Activated CD8-positive, alpha-beta memory T cell treated with anti-CD3 and anti-CD28 coated beads for 4 hours (primary cell): ENCODE measurements at regions not wholly inside any gene's neighbourhood (a gene's known extent, or its start where the extent isn't known, plus 50 kb on each side); places are given as distances from the start of the nearest gene placed in this dataset.

Source experiments
- DNase-seq, 2 donors: peaks; one replicate each; pipeline ENCODE4 v3.0.0-alpha.2; 2020; ENCODE audit warnings: low read depth in 2 of 2

DNA sequence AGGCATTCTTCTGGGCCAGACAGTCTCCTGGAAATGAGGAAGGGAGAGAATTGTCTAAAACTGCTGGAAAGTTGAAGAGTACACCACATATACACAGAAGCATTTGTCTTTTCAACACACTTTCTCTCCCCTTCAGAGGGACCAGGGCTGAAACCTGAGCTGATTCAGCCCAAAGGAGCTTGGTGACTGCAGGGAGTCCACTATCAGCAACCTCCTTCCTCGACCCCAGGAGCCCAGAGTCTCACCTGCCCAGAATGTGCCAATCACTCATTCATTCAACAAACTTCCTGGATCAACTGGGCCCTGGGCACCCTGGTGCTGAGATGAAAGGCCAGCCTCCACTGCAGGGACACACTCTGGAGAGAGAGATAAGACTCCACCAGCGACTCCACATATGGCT, 128.9 kb upstream of the VSTM2B start:
- no peak for DNase-seq

DNA sequence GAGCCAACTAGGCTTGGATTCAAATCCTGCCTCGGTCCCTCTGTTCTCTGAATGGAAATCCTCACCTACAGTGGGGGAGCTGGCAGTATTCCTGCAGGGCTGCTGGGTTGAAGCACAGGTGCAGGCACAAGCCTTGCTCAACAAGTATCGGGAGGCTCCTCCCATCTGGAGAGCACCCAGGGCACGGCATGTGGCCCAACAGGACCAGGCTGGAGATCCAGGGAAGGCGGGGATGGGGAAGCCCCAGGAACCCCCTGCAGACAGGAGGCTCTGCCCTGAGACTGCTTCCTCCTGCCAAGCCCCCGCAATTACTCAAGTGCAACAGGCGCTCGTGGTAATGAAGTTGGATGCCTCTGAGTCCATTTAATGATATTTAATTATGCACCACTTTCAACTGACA, 128.0 kb upstream of the VSTM2B start:
- DNase-seq: no peak

DNA sequence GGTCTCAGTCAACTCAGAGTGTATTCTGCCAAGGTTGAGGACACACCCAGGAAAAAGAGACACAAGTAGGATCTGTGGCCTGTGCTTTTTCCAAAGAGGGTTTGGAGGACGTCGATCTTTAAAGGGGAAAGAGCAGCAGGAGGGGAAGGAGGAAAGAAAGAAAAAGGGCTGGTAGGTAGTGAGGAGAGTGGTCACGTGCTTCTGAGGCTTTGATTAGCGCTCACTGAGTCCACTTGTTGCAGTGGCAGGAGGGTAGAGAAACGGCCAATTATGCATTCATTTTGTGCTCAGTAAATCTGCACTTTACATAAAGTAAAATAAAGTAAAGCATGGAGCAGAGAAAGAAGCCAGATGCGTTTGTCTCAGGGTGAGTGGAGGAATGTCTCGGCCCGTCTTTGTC, 126.0 kb upstream of the VSTM2B start:
- no peak for DNase-seq

DNA sequence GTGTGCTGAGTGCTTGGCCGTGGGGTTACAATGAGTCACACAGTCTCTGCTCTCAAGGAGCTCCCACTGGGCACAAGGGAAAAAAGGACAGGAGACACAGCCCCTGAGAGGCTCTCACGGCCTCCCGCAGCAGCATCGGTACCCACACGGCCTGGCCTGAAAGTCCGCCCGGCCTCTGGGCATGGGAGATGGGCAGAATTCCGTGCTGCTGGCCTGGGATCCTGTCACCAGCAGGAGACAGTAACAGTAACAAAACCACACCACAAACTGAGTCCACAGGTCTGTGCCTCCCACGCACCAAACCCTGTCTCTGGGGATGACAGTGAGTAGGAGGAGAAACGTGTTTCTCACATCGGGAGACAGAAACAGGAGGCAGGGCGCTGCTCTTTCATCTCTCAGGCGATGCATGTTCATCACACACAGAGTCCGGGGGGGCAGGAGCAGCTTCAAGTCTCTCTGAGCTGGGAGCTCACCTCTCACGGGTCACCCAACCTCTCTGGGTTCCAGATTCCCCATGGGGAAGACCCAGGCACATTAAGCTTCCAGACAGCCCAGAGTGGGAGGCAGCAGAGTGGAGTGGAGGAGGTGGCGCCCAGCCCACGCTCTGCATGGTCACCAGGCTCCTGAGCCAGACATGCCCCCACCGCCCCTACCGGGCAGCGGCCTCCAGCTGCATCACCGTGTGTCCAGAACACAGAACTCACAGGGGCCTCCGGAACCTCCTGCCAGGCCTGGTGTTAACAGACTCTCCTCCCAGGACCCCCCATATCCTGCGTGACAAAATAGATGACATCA, 124.7 kb upstream of the VSTM2B start:
- DNase-seq: no peak

DNA sequence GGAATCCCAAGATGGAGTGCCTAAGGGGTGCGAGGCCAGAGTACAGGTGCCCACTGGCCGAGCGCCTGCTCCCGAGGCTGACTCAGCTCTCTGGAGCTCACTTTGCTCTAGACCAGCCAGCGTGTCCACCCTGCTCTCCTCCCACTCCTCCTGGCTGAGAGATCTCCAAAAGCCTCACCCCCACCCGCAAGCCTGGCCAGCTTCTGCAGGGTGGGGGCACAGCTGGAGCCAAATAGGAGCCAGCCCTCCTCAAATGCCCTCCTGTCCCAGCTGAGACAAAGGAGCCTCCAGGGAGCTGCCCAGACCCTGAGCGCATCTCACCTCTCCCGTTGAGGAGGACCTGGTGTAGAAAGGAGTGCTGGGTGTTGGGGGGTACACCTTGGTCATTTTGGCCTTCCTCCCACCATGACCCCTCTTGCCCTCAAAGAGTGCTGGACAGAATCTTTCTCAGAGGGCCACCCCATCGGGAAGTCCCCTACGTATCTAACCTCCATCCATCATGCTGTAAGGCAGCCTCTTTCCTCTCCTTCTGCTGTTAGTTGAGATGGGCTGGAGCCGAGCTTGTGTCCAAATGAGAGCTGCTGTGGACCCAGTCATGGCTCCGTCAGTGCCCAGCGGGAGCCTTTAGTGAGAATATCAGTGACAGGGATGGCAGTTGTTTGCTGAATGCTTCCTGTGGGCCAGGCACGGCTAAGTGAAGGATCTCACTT, 123.9 kb upstream of the VSTM2B start:
- no peak for DNase-seq

DNA sequence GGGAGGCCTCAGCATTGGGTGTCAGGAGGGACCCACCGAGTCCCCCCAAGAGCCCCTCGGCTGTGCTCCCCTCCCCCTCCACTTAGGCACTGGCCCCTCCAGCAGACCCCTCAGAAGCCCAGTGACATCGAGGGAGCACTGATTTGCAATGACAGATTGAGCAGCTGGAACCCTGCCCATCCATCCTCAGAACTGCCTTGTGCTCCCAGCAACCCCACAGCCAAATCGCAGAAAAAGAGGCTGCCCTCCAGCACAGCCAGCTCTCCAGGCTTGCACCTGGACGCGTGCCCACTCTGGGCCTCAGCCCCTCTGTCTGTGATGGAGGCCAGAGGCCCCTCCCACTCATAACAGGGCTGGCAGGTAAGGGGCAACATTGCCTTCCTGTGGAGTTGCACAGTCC, 123.2 kb upstream of the VSTM2B start:
- DNase-seq: no peak

DNA sequence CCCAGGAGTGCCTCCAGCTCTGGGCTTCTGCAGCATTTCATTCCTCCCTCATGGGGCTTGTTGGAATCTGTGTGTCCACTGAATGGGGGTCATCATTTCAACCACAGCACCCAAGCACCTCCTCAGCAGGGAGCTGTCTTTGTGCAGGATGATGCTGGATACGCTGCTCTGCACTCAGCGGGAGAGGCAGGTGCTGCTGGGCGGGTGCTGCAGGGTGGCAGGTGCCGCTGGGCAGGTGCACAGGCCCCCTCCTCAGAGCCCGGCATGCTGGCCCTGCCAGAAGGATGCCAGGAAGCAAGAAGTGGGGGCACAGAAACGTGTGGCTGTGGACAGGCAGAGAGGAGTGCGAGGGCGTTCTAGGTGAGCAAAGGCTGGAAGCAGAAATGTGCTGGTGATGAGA, 121.8 kb upstream of the VSTM2B start:
- no peak for DNase-seq

DNA sequence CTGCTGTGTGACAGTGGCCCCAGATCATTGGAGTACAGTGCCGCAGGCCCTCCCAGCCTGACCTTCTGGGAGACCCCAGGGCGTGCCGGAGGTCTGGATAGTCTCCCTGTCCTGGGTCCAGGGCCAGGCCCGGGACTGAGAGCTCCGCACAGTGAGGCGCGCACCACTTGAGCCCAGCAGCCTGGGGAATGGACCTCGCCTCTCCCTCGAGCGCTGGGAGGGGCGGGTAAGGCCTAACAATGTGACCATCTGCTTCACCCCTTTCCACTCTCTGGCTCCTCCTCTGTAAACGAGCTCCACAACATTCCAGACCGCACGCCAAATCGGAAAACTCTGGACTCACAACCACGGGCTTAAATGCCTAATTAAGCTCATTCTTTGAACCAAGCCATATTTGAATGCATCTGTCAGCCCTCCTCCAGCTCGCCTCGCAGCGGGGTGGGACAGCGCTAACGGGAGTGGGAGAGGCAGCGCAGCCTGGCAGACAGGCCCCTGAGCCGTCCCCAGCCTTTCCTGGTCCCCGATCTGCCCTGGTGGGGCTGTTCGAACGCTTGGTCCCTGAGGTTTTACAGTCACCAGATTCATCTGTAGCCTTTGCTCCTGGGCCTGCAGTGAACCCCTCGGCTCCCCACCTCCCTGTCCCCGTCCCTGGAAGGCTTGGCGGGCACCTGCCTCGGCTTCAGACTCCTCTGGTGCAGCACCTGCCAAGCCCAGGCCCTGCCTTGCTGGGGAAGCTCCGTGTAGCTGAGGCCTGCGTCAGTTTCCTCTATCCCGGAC, 120.7 kb upstream of the VSTM2B start:
- DNase-seq: no peak

DNA sequence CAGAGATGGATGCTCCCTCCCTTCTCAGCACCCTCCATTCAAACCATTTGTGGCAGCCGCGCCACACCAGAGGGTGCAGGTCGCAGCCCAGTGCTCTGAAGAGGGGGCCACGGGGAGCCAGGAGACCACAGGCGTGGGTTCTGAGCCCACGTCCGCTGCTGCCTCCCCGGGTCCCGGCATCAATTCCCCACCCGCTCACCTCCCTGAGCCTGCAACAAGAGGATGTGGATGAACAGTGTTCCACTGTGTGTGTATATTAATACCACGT, 120.1 kb upstream of the VSTM2B start:
- DNase-seq: no peak

DNA sequence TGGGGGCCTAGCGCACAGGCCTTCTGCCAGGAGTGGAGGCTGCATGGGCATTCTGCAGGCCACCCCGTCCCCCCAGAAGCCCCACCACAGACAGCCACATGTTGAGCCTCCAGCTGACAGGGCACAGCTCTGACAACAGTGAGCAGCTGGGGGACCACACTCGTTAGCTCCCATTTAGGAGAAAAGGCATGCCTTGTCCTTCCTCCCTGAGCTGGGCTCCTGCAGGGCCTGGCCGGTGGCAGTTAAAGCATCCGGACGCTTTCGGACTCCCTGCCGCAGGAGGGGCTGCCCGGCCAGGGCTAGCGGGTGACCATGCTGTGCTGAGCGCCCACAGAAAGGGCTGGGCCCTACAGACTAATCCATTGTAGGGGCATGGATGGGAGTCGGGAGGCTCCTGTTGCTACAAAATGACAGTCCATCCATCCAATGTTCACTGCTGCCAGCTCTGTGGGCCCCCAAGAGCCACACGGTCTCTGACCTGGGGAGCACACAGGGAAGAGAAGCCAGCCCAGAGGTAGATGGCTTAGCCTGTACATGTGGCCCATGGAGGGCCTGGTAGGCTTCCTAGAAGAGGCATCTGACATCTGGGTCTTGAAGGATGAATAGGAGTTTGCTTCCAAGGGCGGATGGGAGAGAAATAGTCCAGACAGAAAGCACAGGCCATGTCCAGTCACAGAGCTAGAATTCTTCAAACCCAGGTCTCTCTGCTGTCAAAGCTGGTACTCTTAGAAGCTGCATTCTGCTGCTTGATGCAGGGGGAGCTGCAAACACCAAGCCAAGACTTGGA, 116.5 kb upstream of the VSTM2B start:
- DNase-seq: no peak

DNA sequence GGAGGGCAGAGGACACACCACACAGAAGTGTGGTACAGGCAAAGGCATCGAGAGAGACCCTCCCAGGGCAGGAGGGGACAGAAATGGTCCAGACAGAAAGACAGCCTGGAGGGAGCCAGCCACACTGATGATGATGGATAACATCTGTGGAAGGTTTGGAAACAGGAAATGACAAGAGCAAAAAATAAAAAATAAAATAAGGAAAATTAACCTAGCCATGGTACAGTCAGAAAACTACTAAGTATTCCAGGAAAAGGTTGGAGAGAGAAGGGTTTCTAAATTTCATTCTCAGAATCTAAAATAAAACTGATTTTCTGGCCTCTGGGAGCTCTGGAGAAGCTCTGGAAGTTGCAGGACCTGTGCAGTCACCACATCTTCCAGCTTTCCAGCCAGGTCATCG, 115.2 kb upstream of the VSTM2B start:
- no peak for DNase-seq

DNA sequence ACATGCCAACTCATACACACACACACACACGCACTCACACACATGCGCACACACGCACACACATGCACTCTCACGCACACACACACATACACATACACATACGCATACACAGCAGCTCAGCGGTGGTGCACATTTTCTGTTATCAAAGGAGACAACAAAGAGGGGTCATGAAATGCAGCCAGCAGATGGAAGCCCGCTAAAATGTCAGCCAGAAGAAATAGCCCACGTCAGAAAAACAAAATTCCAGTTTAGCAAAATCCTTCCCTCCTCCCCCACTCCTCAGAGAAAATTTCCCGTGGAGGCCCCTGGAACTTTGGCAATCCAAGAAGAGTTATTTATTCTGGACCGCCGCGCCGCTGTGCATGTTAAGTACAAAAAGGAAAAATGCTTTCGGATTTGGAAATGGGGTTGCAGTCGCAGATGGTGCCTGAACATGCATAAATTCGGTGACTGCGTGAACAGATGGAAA, 114.6 kb upstream of the VSTM2B start:
- DNase-seq: no peak

DNA sequence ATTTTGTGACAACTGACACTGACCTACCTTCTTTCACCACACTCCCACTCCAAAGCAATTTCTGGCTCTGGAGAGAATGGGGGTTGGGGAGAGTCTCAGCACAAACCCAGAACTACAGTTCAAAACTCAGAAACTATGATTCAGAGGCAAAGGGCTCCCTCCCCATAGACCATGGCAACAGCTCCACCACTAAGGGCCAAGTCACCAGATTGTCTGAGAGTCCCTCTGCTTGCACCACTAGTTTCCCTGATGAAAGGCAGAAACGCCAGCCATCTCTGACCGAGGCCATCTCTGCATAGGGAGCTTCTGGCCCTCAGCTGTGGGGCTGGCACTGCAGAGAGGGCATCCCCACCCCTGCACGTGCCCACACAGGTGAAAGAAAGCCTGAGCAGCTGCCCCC, 112.4 kb upstream of the VSTM2B start:
- no peak for DNase-seq

DNA sequence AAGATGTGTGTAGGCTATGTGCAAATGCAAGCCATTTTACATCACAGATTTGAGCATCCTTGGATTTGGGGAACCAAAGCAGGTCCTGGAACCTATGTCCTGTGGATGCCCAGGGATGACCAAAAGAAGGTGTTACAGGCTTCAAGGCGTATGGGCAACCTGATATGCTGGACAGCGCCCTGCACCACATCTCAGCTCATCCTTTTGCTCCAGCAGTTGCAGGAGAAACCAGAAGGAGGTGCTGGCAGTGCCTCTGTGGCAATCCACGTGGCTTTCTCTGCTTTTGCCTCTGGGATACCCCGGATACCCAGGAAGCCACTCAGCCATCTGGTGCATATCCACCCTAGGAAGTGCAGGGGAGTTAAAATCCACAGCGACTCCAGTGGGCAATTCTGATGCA, 110.3 kb upstream of the VSTM2B start:
- DNase-seq: no peak

DNA sequence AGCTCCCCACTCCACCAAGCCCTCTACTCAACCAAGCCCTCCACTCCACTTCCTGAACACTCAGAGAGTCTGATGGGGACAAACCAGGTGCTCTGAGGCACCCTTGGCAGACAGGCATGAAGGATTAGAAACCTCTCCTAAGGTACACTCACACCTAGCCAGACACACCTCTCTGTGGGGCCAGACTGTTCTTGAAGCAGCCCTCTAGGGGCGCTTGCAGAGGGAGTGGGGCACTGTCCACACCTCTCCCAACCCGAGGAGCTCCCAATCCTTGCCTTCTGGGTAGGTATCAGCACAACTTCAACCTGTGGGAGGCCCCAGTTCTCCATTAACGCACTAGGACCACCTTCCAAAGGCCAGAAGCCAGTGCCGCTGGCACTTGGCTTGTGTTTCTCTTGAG, 108.7 kb upstream of the VSTM2B start:
- DNase-seq: no peak

DNA sequence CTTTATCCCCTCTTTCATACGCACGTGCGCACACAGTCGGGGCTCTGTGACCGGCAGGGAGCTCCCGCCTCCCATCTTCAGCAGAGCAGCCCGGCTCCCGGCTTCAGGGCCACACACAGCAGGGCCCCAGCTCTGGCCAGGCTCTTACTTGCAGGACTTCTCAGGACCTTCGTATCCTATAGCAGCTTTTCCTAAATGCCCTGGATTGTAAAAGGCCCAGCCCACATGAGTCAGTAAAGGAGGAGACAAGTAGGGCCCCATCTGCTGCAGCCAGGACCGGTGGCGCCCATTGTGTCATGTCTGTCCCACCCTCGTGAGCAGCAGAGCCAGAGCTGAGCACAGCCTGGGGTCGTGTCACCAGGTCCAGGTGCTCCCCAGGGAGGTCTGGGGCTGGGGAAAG, 107.6 kb upstream of the VSTM2B start:
- no peak for DNase-seq

DNA sequence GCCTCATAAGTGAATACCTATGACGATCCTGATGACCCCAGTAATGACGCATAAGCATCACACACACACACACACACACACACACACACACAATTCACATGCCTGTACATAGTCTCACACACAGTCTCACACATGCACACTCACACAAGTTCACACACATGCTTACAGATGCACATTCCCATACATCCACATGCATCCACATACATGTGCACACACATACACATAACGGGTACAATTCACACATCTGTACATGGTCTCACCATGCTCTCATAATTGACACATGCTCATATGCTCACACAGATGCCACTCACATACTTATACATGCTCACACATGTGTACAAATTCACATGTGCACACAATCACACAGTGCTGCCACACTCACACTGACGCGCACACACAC, 105.7 kb upstream of the VSTM2B start:
- DNase-seq: no peak

DNA sequence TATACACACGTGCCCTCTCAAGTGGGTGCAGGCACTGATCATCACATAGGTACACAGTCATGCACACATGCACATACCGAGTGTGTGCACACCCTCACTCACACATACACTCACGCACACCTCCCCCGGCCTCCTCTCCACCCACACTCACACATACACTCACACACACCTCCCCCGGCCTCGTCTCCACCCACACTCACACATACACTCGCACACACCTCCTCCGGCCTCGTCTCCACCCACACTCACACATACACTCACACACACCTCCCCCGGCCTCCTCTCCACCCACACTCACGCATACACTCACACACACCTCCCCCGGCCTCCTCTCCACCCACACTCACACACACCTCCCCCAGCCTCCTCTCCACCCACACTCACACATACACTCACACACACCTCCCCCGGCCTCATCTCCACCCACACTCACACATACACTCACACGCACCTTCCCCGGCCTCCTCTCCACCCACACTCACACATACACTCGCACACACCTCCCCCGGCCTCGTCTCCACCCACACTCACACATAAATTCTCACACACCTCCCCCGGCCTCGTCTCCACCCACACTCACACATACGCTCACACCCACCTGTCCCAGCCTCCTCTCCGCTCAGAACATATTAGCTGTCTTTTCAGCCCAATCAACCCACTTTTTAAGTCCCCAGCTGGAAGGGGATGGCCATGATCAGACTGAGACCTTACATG, 105.2 kb upstream of the VSTM2B start:
- DNase-seq: no peak

DNA sequence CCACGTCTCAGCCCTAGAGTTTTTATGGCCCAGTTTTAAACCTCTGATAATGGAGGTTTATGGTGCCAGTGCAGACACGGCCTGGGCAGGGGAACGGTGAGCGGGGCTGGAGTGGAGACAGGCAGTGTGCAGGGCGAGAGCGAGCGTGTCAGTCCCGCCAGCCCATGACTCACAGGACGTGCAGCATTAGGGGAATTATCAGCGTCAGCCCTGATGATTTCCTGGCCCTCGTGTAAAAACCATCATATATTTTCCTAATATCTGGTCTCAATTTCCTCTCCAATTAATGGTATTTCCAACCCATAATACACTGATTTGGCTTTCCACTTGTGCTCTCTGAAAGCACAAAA, 104.6 kb upstream of the VSTM2B start:
- no peak for DNase-seq

DNA sequence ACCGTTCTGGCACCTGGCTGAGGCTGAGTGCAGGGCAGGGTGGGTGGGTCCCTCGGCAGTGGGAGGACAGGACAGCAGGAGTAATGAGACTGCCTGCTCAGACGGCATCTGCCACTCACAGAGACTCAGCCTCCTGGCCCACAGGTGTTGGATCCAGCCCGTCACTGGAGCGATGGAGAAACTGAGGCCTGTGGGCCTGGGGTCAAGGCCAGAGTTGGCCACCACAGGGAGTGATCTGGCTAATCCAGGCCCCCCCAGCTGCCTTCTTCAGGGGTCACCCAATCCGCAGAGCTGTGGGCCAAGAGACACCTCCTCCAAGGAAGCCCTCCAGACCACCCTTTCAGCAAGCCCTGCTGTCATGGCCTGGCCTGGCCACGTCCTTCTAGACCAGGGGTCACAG, 103.7 kb upstream of the VSTM2B start:
- no peak for DNase-seq

DNA sequence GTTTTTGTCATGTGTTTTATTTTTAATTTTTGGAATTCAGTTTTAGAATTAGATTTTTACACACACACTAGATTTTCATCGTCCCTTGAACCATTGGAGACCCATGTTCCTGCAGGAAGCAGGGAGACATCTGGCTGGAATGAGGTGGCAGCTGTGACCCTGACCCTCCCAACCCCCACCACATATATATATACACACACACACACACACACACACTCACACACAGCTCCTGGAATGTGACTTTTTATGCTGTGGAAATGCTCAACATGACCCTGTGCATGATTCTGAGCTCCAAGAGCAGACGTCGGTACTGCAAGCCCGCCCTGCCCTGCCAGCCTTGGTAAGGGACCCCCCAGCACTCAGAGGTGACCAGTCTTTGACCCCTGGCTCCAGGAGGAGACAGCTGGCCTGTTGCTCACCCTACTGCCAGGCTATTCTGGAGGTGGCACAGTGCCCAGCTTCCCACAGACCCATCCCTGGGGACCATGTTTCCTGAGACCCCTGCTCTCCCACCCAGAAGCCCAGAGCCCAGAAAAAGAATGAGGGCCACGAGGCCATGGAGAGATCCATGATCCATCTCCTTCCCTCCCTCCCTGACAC, 103.2 kb upstream of the VSTM2B start:
- DNase-seq: no peak
